B cell (primary cell): ENCODE measurements at regions not wholly inside any gene's neighbourhood (a gene's known extent, or its start where the extent isn't known, plus 50 kb on each side); places are given as distances from the start of the nearest gene placed in this dataset.

ENCODE experiments used
- ATAC-seq: fragments of 200-7000 bp; cut with Tn5 transposase; one replicate; pipeline ENCODE4 v1.10.0; 2021; ENCODE audit warnings: low read depth, mild to moderate bottlenecking, moderate number of reproducible peaks, moderate library complexity
- CTCF ChIA-PET: fragments of 350-600 bp; sonication (Branson Sonifier 250); formaldehyde crosslinking; loops from one replicate; lab custom pipeline; 2021; ENCODE audit warnings: antibody characterized with exemption, inconsistent platforms; lab: Charles Lee
- POLR2A ChIA-PET: fragments of 350-600 bp; sonication (Branson Sonifier 250); formaldehyde crosslinking; loops from one replicate; lab custom pipeline; 2021; ENCODE audit warnings: antibody characterized with exemption; lab: Charles Lee
- DNase-seq: peaks from one replicate; pipeline ENCODE4 v3.0.0; 2013
- H2AFZ ChIP-seq: 2 replicates; pipeline ENCODE4 v1.6.1; 2012; ENCODE audit warnings: mild to moderate bottlenecking, low read depth, low read length; ENCODE audit not compliant: insufficient read depth, poor library complexity, severe bottlenecking
- H3K27ac ChIP-seq, 2 donors: 1 replicate in 1 of 2; 2 replicates in 1 of 2; pipeline ENCODE4 v1.5.1; 2012 to 2013; ENCODE audit warnings: low read length in 2 of 2, mild to moderate bottlenecking in 2 of 2, moderate library complexity in 1 of 2
- H3K27me3 ChIP-seq, 4 experiments: fragments of 200-600 bp in 1 of 4; sonication (generic) in 1 of 4; replicated peaks in 1 of 4; 1 replicate in 2 of 4; 2 replicates in 2 of 4; pipeline versions ENCODE4 v1.6.1 to v1.7.0; 2013 to 2016; ENCODE audit warnings: low read length in 3 of 4, mild to moderate bottlenecking in 2 of 4, mixed read lengths in 1 of 4, moderate library complexity in 1 of 4; ENCODE audit not compliant: insufficient read depth in 4 of 4, control insufficient read depth in 3 of 4; ENCODE audit errors: control extremely low read depth in 1 of 4
- H3K36me3 ChIP-seq, 2 experiments: replicated peaks in 1 of 2; 1 replicate in 1 of 2; 2 replicates in 1 of 2; pipeline versions ENCODE4 v1.6.1 to v1.7.1; 2013; ENCODE audit warnings: low read length in 1 of 2; ENCODE audit not compliant: insufficient read depth in 2 of 2, control insufficient read depth in 1 of 2; ENCODE audit errors: control extremely low read depth in 1 of 2, extremely low read depth in 1 of 2
- H3K4me1 ChIP-seq, 2 donors: fragments of 200-600 bp in 1 of 2; sonication (generic) in 1 of 2; 1 replicate in 1 of 2; 2 replicates in 1 of 2; pipeline versions ENCODE4 v1.5.1 to v1.6.1; 2013 to 2017; ENCODE audit warnings: low read length in 2 of 2; ENCODE audit not compliant: control insufficient read depth in 2 of 2, insufficient read depth in 2 of 2
- H3K4me2 ChIP-seq: replicated peaks from 2 replicates; pipeline ENCODE3; 2012; ENCODE audit warnings: mild to moderate bottlenecking, low read depth, low read length; ENCODE audit not compliant: poor library complexity, severe bottlenecking
- H3K4me3 ChIP-seq, 5 experiments: fragments of 200-600 bp in 1 of 5; sonication (generic) in 1 of 5; 1 replicate in 3 of 5; 2 replicates in 2 of 5; pipeline versions ENCODE4 v1.5.1 to v1.7.0; 2011 to 2016; ENCODE audit warnings: low read length in 4 of 5, mild to moderate bottlenecking in 4 of 5, low read depth in 2 of 5, control low read depth in 1 of 5, moderate library complexity in 1 of 5; ENCODE audit not compliant: insufficient read depth in 1 of 5; ENCODE audit errors: control extremely low read depth in 1 of 5, extremely low read depth in 1 of 5
- H3K79me2 ChIP-seq: fragments of 200-600 bp; sonication (generic); one replicate; pipeline ENCODE4 v1.6.0; 2016; ENCODE audit warnings: low read length; ENCODE audit not compliant: control insufficient read depth, insufficient read depth
- H3K9ac ChIP-seq: fragments of 200-600 bp; sonication (generic); 2 replicates; pipeline ENCODE4 v1.6.1; 2017; ENCODE audit warnings: mild to moderate bottlenecking, low read length, moderate library complexity
- H3K9me3 ChIP-seq, 3 donors: one replicate each; pipeline versions ENCODE4 v1.6.1 to v1.7.1; 2013; ENCODE audit warnings: low read length in 2 of 3; ENCODE audit not compliant: control insufficient read depth in 2 of 3, insufficient read depth in 1 of 3; ENCODE audit errors: control extremely low read depth in 1 of 3
- H4K20me1 ChIP-seq: 2 replicates; pipeline ENCODE4 v1.6.0; 2012; ENCODE audit warnings: mild to moderate bottlenecking, low read length; ENCODE audit not compliant: insufficient read depth, control insufficient read depth, poor library complexity, severe bottlenecking
- H3K27ac Mint-ChIP-seq: one replicate; pipeline ENCODE4 v1.8.0; 2021; ENCODE audit warnings: mixed read lengths
- H3K27me3 Mint-ChIP-seq: one replicate; pipeline ENCODE4 v1.8.0; 2021; ENCODE audit warnings: mixed read lengths
- H3K4me1 Mint-ChIP-seq: one replicate; pipeline ENCODE4 v1.8.0; 2021; ENCODE audit warnings: mixed read lengths
- H3K4me3 Mint-ChIP-seq: one replicate; pipeline ENCODE4 v1.8.0; 2021; ENCODE audit warnings: mixed read lengths
- H3K9me3 Mint-ChIP-seq: one replicate; pipeline ENCODE4 v1.8.0; 2022; ENCODE audit warnings: mixed read lengths; ENCODE audit not compliant: insufficient read depth
- CTCF ChIP-seq: fragments of 200-600 bp; IDR thresholded peaks from one replicate; pipeline ENCODE4 v1.8.0; 2022; ENCODE audit warnings: antibody characterized with exemption, mild to moderate bottlenecking
- EZH2 ChIP-seq: IDR thresholded peaks from 2 replicates; pipeline ENCODE4 v1.6.1; 2012; ENCODE audit warnings: borderline replicate concordance, low read depth, mild to moderate bottlenecking, moderate library complexity, low read length; ENCODE audit not compliant: insufficient read depth, poor library complexity, severe bottlenecking
- WGBS: methylation state at CpG from one replicate; pipeline ENCODE4 v1.1.5; 2013; ENCODE audit warnings: missing lambda C conversion rate; ENCODE audit not compliant: insufficient coverage; 5-methylcytosine and 5-hydroxymethylcytosine counted together
- intact Hi-C: fragments of 100-400 bp; cut with micrococcal nuclease; formaldehyde crosslinking; loops from one replicate; pipeline ENCODE4 v1.10.0; 2022

GRCh38 chr9:28888806-28889205 lies 1315.5 kb upstream of the C9orf72 start:
- no peak overlapping the region for H3K4me2 ChIP-seq
- DNase-seq (no peak), ATAC-seq (no peak)
- H3K9ac ChIP-seq: no peak overlapping the region
- H3K79me2 ChIP-seq: no peaks in the 10 kb centered on the region
- no CpG with 5 or more reads among the region's 1 CpG for WGBS
- no peaks in the 10 kb centered on the region for H3K4me1 ChIP-seq
- H4K20me1 ChIP-seq: no peaks in the 10 kb centered on the region
- H3K9me3 ChIP-seq: peaks cover 0 to 2% (median 0%) of the 10 kb centered on the region in 3 donors
- H2AFZ ChIP-seq: no peak overlapping the region
- POLR2A ChIA-PET: no interaction called here
- Mint-ChIP-seq H3K27me3 (no peaks in the 10 kb centered on the region), H3K9me3 (no peaks in the 10 kb centered on the region), H3K27ac (no peak overlapping the region), H3K4me3 (no peak overlapping the region), H3K4me1 (no peaks in the 10 kb centered on the region)
- intact Hi-C loops: no loop called here
- CTCF ChIA-PET: no interaction called here
- no peaks in the 10 kb centered on the region for H3K36me3 ChIP-seq
- no peak overlapping the region for H3K27ac ChIP-seq
- H3K4me3 ChIP-seq: no peak overlapping the region
- no peaks in the 10 kb centered on the region for H3K27me3 ChIP-seq
- TF ChIP-seq CTCF: no peak
- no peak for TF ChIP-seq EZH2

GRCh38 chr9:28892538-28892937 lies 1319.3 kb upstream of the C9orf72 start:
- no peaks in the 10 kb centered on the region for H3K4me1 Mint-ChIP-seq
- Histone ChIP-seq H3K9ac (no peak overlapping the region), H2AFZ (no peak overlapping the region), H4K20me1 (no peaks in the 10 kb centered on the region), H3K4me3 (no peak overlapping the region), H3K4me2 (no peak overlapping the region), H3K27me3 (no peaks in the 10 kb centered on the region), H3K27ac (no peak overlapping the region), H3K79me2 (no peaks in the 10 kb centered on the region), H3K36me3 (no peaks in the 10 kb centered on the region), H3K9me3 (no peaks in the 10 kb centered on the region), H3K4me1 (no peaks in the 10 kb centered on the region)
- no CpG with 5 or more reads among the region's 1 CpG for WGBS
- no peaks in the 10 kb centered on the region for H3K9me3 Mint-ChIP-seq
- intact Hi-C loops: no loop called here
- ChIA-PET POLR2A (no interaction called here), CTCF (no interaction called here)
- no peak overlapping the region for H3K4me3 Mint-ChIP-seq
- ATAC-seq (no peak), DNase-seq (no peak)
- no peaks in the 10 kb centered on the region for H3K27me3 Mint-ChIP-seq
- TF ChIP-seq EZH2: no peak
- no peak for TF ChIP-seq CTCF
- H3K27ac Mint-ChIP-seq: no peak overlapping the region
